Central memory CD4-positive, alpha-beta T cell (primary cell): ENCODE measurements at regions not wholly inside any gene's neighbourhood (a gene's known extent, or its start where the extent isn't known, plus 50 kb on each side); places are given as distances from the start of the nearest gene placed in this dataset.

Source experiments
- DNase-seq: peaks from one replicate; pipeline ENCODE4 v3.0.0; 2022

DNA sequence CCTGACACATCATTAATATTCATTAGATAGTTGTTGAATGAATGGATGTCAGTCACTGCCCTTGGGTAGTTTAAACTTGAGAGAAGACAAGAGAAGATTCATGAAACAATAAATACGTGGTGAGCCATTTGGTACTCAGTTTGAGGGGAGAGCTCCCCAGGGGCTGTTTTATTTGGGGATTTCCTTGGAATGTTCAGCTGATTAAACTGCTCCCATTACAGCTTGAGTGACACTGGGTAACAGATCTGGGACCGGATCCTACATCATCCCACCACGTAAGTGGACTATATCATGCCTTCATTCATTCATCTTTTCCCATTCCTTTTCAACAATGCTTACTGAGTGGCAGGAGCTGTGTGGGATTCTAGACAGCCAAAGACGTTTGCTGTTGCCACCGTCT, 162.0 kb downstream of the FAT3 start:
- no peak for DNase-seq

DNA sequence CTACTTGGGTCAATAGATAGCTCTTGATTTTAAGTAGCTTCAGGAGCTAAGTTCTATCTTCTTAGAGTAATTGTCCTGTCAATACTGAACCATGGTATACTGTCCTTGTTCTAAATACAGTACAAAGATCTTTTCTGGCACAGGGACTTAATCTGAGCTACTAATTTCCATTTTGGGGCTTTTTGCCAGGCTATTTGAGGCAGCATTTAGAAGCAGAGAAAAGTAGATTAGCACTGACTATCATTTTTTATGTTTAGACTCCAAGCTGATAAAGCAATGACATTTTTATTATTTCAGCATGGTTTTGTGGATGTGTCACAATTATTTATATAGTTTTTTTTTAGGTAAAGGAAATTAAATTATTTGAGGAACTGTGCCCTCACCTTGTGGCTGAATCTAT, 163.2 kb downstream of the FAT3 start:
- no peak for DNase-seq

DNA sequence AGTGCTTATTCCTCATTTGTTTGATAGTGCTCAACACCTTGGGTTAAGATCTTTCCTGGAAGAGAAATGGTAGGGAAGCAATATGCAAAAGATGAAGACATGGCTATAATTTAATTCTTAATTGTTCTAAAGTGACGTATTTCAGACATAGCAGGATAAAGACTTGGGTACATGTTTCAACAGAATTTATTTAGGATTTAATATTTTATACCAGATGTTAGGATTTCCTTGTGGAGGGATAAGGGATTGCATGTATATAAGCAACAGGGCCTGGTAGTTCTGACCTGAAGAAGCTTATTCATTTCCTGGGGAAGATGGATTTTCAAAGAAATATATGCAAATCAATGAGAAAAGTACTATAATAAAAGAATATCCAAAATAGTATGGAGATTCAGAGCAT, 163.8 kb downstream of the FAT3 start:
- no peak for DNase-seq

DNA sequence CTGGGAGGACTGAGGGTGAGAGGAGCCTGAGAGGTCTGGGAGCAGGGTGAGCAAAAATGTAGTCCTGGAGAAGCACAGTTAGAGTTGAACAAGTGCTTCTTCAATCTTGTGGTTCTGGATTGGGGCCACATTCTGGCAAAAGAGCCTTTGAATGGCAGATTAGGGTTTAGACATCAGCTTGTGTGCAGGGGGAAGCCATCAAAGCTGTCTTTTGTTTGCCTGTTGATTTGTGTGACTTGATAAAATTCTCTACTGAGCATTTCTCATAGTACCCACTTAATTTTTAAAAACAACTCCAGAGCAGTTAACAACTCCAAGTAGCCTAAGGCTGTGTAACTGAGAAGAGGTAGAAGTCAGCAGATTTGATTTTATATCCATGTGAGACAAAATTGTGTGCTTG, 166.2 kb downstream of the FAT3 start:
- no peak for DNase-seq

DNA sequence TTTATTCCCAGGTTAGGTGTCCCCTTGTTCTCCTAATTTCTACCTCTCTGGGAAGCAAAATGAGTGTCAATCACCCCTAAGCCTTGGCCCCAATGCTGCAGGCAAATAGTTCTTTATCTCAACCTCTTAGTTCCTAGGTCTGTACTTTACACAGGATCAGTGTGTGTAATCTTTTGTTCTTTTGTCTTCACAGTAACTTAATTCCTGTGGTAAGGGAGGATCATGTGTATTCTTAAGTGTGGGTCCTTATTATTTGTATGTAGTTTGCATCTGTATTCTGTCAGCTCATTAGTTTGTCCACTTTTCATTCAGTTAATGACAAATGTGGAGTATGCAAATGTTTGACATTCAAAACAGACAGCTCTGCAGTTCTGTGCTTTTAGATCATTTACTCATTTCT, 166.7 kb downstream of the FAT3 start:
- DNase-seq: no peak

DNA sequence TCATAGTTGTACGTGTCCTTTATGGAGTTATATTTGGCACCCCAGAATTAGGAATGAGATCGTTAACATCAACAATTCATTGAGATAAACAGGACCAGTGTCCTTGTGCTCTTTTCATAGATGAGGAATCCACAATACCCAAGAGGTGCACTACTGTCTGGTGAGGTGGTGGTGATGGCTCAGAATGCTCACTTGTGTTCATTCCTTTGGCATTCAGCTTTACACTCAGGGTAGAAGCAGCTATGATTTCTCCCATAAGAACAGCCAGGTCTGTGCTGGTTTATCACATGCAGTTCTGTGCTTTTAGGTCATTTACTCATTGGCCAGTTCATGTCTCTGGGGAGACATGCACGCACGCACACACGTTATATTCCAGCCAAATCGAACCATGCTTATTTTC, 167.2 kb downstream of the FAT3 start:
- no peak for DNase-seq

DNA sequence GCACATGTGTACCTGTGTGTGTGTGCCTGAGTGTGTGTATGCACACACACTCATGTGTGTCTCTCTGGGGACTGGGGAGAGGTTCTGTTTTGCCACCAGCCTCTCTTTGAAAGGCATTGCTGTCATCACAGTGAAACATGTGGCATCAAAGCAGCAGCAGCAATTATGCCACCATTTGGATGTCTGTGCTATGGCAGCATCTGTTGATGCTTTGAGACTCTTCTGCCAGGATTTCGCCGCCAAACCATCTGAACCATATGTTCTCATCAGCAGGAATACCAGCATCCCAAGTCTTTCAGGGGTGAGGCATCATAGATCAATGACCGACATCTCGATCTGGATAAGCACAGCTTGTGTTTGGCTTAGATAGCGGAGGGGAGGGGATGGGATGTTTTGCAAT, 168.6 kb downstream of the FAT3 start:
- no peak for DNase-seq

DNA sequence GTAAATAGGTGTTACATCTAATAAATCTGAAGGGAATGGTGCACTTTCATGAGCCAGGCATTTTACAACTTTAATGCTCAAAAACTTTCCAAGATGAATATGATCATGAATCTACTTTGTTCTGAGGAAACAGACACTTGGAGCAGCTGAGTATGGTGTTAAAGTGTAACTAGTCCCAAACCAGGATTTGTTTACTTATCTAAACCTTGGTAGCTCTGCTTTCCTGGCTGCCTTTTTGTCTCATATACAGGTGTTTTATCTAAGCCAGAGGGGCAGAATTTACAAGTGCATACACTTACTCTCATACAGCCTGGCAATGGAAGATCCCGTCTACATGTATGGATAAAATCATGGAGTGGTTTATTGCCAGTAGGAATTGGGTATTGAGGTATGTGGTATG, 171.5 kb downstream of the FAT3 start:
- no peak for DNase-seq

DNA sequence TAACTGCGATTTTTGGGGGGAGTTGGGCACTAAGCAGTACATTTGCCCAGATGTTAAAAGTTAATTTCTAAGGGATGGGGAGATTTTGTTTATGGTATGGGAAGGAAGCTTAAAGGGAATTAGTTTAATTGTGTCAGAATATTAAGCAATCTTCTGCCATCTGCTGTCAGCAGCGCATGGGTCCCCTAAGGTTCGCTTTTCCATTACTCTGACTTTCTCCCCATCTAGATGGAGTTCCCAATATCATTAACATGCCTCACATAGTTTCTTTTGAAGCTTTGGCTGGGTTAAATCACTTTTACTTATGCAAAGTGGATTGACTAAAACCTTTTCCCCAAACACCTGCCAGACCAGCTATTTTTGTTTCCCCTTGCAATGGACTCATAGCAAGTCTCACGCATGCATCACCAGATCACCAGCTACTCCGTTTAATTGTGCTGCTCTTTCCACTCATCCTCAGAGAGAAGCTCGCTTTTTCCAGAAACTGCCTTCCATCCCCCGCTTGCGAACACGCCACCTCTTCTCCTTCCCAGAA, 172.7 kb downstream of the FAT3 start:
- no peak for DNase-seq

DNA sequence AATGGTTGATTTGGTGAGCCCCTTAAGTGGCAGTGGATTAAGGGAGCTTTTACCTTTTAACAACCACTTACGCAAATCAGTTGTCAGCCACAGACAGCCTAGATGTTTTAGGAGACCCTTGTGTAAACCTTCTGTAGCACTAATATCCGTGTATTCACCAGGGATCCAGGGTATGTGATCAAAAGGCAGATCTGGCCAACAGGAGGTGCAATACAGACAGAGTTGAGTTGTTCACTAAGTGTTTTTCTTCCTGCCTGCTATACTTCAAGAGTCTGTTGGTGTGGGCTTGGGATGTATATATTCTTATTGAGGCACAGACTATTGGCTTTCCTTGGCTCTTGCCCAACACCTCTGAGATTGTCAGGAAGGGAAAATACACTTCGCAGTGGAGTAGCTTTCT, 175.1 kb downstream of the FAT3 start:
- DNase-seq: no peak

DNA sequence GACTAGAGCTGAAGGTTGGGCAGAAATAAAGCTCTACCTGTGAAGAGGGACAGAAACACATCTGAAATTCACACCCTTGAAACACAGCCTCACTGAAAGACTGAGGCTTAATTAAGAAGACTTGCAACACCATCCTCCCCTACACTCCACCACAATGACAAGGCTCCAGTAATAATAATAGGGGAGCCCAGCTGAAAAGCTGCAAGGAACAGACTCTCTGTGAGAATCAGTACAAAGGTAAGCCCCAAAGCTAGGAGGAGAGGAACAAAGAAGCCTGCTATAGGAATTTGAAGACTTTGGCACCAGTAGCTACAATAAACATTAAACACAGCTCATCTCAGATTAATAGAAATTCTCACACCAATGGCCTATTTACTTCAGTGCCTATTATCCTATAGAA, 176.9 kb downstream of the FAT3 start:
- no peak for DNase-seq

DNA sequence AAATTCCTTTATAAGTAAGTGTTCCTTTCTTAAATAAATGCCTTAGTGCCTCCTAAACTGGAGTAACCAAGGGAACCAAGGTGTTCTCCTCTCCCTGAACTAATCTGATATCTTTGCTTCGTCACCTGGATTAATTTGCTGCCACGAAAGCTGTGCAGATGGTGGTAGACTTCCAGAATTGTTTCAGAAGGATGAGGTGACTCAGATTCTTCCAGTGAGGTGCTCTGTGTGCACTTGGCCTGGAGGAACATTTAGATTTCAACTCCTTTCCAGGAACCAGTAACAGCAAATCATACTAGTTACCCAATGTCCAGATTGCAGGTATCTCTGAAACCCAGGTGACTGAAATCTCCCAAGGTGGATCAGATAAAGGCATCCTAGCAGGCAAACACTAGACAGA, 181.9 kb downstream of the FAT3 start:
- no peak for DNase-seq

DNA sequence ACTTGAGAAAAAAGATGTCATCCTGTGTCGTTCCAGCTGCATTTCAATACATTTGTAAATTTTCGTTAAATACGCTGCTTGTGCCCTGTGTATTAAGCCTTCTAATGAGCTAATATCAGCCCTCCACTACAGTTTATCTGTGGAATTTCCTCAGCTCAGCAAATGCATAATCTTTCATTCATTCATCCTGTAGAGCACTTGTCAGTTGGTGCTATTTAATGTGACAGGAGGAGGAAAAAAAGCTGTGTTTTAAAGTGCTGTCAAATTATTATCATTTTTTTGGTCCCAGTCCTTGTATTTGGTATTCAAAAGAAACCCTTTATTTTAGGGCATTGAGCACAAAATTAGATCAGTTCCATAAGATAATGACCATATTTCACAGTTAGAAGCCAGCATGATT, 184.7 kb downstream of the FAT3 start:
- no peak for DNase-seq

DNA sequence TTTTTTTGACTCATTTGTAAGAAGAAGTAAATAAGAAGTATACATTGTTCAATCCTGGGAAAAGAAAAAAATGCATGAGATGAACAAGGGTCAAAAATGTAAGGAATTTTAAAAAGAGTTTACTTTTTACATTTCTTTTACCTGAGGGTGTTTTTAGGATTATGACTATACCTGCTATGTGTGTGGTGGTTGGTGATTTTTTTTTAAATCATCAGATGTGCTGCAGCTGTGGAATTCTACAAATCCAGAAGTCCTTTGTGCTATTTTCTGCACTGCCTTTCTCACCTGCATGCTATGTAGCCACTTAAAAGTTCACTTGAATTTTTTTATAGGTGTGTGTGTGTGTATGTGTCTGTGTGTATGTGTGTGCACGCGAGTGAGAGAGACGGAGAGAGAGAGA, 185.3 kb downstream of the FAT3 start:
- DNase-seq: no peak

DNA sequence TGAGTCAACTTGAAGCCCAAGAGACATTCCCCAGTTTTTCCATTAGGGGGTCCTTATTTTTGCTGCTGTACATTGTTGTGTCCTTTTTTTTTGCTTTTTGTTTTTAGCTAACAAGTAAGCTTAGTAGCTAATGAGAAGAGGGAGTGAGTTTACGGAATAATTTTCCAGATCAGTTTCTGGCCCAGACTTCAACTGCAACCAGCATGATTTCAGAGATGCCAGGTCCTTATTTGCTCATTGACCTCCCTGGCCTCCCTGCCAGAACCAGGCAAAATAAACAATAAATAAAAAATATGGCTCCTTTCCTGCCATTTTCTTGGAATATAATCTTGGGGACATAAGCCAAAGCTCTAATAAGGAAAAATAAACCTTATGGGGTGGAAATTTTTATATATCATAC, 185.9 kb downstream of the FAT3 start:
- no peak for DNase-seq

DNA sequence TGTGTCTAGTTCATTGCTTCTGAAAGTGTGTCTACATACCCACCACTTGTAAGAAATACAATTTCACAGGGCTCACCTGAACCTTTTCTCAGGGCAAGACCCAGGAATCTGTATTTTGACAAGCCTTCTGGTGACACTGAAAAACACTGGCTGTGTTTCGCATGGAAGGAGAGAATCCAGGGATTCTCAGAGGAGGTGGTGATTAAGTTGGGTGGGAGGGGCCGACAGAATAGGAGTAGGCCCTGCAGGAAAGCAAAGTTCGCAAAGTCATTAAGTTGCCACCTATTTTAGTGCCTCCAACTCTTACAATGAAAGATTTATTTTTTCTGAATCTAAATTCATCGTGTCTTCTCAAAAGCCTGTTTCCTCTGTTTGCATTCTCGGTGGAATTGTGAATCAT, 186.8 kb downstream of the FAT3 start:
- DNase-seq: no peak

DNA sequence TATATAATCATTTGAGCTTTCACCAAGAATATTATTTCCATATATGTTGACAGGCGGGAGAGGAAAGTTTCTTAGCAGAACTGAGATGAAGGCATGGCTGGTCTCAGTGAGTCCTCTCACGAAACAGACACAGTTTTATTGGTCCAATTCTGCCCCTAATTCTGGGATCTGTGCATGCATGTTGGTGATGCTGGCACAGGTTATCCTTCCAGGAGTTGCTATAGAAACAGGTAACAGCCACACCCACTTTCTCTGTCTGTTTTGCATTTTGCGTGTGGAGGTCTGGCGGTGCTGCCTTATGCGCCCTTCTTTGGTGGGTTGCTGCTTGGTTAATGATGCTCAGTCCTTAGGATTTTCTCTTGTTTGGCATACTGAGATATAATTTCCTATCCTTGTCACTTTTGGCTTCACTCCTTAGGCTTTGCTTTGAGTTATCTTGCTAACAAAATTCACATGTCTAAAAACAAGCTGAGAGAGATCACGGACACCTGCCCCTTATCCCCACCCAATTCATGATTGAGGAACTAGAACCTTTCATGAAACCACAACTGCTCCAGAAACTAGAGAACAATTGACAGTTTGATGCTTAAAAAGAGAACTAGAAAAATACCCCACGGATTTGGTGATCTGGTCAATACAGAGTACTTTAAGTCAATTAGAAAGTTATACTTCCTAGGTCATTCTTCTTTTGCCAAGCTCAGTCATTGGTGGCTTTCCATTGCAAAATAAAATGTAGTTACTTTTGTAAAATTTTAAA, 189.3 kb downstream of the FAT3 start:
- DNase-seq: no peak

DNA sequence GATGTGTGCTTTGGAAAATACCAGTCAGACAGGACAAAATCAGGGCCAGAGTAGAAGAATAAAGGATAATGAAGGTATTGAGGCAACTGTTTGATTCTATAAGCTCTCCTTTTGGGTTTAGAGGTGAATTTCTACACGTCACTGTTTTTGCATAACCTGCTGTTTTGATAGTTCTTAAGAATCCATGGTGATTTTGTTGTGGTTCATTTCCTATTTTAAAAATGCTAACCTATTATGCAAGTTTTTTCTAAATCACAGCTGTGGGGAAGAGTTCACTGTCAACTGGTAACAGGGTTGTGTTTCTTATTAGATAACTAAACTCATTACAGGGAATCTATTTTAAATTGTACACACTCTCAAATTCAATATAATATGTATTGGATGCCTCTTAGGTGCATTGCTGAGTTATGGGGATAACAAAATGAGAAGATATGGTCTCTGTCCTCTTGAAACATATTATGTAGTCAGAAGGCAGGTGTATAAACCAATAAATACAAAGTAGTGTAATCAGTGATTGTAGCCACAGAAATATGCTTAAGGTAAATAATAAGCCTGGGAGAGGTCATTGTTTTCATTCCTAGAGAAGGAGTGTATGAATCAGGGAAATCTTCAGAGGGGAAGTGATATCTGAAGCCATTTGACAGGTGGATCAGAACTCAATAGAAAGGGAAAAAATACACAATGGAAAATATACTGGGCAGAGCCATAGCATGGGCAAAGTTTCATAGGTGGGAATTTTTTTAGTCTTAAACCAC, 192.5 kb downstream of the FAT3 start:
- DNase-seq: no peak

DNA sequence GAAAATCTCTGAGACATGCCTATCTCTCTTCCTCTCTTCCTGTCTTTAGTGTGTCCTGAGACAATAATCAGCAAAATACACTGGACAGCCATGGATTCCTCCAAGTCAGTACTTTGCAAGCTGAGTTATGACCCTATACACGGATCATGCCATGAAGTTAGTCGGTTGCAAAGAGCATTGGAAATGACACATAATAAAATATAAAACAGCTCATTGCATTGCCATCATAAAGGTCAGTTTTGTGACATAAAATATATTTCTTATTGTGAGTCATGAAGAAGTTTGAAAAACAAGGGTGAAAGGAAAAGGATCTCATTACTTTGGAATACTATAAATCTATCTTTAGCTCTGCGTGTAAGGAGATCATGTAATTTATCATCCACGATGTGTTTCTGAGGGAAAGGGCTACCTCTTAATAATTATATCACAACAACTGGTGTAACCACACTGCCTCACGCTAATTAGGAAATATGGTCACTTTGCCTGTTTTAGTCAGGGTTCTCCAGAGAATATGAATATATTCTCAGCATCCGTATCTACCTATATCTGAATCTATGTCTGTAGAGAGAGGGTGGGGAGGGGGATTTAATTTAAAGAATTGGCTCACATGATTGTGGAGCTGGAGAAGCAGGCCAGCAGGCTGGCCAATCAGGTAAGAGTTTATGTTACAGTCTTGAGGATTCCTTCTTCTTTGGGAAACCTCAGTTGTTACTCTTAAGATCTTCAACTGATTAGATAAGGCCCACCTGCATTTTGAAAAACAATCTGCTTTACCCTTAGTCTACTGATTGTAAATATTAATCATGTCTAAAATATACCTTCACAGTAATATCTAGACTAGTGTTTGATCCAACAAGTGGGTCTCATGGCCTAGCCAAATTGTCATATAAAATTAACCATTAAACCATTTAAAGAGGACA, 198.8 kb downstream of the FAT3 start:
- no peak for DNase-seq

DNA sequence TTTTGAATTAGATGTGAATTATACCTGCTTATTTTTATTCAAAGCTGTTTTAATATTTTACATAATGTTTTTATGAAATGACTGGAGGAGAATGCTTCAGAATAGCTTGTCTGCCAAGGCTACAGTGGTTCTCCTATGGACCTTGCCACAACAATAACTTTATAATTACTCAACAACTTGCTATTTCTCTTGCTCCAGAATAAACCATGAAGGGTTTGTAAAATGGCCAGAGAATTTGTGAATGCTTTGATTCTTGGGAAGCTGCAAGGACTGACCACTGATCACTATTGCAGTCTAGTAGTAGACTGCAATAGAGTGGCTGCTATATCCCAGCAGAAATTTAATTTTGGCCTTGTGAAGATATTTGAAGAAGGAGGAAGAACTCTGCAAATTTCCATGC, 199.7 kb downstream of the FAT3 start:
- no peak for DNase-seq

DNA sequence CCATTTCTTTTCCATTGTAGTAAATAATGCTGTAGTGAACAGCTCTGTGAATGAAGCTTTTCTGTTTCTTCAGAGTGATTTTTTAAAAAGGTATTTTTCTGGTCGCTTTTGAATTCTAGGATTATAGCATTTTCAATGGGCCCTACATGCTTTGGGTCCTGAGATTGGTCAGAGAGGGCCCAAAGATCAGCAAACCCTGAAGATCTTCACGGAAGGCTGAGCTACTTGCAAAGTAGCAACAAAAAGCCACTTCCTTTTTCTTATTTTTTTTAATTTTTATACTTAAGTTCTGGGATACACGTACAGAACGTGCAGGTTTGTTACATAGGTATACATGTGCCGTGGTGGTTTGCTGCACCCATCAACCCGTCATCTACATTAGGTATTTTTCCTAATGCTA, 200.5 kb downstream of the FAT3 start:
- DNase-seq: no peak

DNA sequence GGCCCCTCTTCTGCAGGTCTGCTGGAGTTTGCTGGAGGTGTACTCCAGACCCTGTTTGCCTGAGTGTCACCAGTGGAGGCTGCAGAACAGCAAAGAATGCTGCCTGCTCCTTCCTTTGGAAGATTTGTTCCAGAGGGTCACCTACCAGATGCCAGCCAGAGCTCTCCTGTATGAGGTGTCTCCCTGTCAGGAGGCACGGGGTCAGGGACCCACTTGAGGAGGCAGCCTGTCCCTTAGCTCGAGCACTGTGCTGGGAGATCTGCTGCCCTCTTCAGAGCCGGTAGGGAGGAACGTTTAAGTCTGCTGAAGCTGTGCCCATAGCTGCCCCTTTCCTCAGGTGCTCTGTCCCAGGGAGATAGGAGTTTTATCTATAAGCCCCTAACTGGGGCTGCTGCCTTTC, 207.9 kb downstream of the FAT3 start:
- no peak for DNase-seq
